Calu3 (cell line): ENCODE measurements at regions not wholly inside any gene's neighbourhood (a gene's known extent, or its start where the extent isn't known, plus 50 kb on each side); places are given as distances from the start of the nearest gene placed in this dataset.

Experiments used
- BruUV-seq: library from RNA; stranded (reverse); fragments of 400-500 nt; replicated peaks from 2 replicates; lab custom pipeline; 2021; lab: Mats Ljungman, UMichigan
- CTCF ChIA-PET: fragments of 300-600 bp; sonication (Branson Sonifier 250); formaldehyde crosslinking; loops from one replicate; lab custom pipeline; 2022; ENCODE audit warnings: antibody characterized with exemption; lab: Charles Lee
- DNase-seq: peaks from one replicate; pipeline ENCODE4 v3.0.0; 2022
- H3K27ac Mint-ChIP-seq: one replicate; pipeline ENCODE4 v1.8.0; 2022; ENCODE audit warnings: mixed read lengths; ENCODE audit not compliant: unreplicated experiment
- H3K27me3 Mint-ChIP-seq: one replicate; pipeline ENCODE4 v1.8.0; 2022; ENCODE audit warnings: mixed read lengths; ENCODE audit not compliant: unreplicated experiment
- H3K36me3 Mint-ChIP-seq: one replicate; pipeline ENCODE4 v1.8.0; 2022; ENCODE audit warnings: mild to moderate bottlenecking, moderate library complexity, mixed read lengths; ENCODE audit not compliant: insufficient read depth, unreplicated experiment
- H3K4me1 Mint-ChIP-seq: one replicate; pipeline ENCODE4 v1.8.0; 2022; ENCODE audit warnings: mild to moderate bottlenecking, low read depth, mixed read lengths; ENCODE audit not compliant: unreplicated experiment
- H3K4me3 Mint-ChIP-seq: one replicate; pipeline ENCODE4 v1.8.0; 2022; ENCODE audit warnings: mild to moderate bottlenecking, low read depth, moderate library complexity, mixed read lengths; ENCODE audit not compliant: unreplicated experiment
- H3K9me3 Mint-ChIP-seq: one replicate; pipeline ENCODE4 v1.8.0; 2022; ENCODE audit warnings: low read depth, mixed read lengths; ENCODE audit not compliant: unreplicated experiment
- intact Hi-C: fragments of 100-400 bp; cut with micrococcal nuclease; formaldehyde crosslinking; loops from one replicate; pipeline ENCODE4 v1.10.0; 2022; ENCODE audit not compliant: unreplicated experiment
- TF ChIP-seq, protein P1 (sequence below): fragments of 200-600 bp; IDR thresholded peaks from one replicate; pipeline ENCODE4 v1.8.0; 2022; ENCODE audit warnings: antibody characterized with exemption; ENCODE audit not compliant: unreplicated experiment

DNA sequence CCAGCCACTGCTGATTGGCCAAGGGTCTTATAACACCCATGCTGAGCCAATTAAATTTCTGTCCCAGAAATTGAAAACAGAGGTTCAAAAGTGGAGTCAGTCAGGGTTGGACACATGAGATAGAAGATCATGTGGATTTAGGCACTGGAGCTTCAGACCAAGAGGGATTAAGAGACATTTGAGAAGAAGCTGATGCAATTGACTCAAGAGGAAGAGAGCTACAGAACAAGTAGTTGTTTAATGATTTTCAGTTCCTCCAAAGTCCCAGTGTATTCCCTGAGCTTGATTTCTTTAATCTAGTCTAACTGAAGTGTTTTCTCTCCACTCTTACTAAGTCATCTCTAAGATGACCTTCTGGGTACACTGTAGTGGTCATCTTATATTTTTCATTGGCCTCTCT, 227.1 kb downstream of the DUSP10 start:
- no TSS peak for BruUV-seq
- no peaks in the 10 kb centered on the region for H3K9me3 Mint-ChIP-seq
- no peaks in the 10 kb centered on the region for H3K4me1 Mint-ChIP-seq
- DNase-seq = no peak
- H3K4me3 Mint-ChIP-seq = no peak overlapping the region
- intact Hi-C loops = no loop called here
- TF ChIP-seq, protein P1, sequence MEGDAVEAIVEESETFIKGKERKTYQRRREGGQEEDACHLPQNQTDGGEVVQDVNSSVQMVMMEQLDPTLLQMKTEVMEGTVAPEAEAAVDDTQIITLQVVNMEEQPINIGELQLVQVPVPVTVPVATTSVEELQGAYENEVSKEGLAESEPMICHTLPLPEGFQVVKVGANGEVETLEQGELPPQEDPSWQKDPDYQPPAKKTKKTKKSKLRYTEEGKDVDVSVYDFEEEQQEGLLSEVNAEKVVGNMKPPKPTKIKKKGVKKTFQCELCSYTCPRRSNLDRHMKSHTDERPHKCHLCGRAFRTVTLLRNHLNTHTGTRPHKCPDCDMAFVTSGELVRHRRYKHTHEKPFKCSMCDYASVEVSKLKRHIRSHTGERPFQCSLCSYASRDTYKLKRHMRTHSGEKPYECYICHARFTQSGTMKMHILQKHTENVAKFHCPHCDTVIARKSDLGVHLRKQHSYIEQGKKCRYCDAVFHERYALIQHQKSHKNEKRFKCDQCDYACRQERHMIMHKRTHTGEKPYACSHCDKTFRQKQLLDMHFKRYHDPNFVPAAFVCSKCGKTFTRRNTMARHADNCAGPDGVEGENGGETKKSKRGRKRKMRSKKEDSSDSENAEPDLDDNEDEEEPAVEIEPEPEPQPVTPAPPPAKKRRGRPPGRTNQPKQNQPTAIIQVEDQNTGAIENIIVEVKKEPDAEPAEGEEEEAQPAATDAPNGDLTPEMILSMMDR = no peak
- H3K27me3 Mint-ChIP-seq = no peaks in the 10 kb centered on the region
- H3K36me3 Mint-ChIP-seq = no peaks in the 10 kb centered on the region
- no peak overlapping the region for H3K27ac Mint-ChIP-seq
- CTCF ChIA-PET = no interaction called here

DNA sequence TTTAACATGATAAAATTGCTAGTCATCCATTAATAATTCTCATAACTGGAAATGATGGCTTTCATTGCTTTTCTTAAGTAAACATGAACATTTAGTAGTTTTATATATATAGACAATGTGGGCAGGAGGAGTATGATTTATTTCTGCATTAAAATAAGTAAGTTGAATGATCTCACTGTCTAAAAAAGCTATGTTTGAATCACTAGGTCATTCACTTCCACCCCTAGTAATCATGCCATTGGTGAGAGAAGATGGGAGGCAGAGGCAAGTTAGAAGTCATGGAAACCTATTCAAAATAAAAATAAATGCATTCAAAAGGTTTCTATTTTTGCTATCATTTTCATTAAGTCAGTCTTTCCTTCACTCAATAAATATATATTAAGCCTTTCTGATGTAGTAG, 226.4 kb downstream of the DUSP10 start:
- DNase-seq = no peak
- H3K27ac Mint-ChIP-seq = no peak overlapping the region
- CTCF ChIA-PET = no interaction called here
- BruUV-seq = no TSS peak
- H3K4me1 Mint-ChIP-seq = no peaks in the 10 kb centered on the region
- H3K4me3 Mint-ChIP-seq = no peak overlapping the region
- no peaks in the 10 kb centered on the region for H3K27me3 Mint-ChIP-seq
- intact Hi-C loops = no loop called here
- no peaks in the 10 kb centered on the region for H3K36me3 Mint-ChIP-seq
- TF ChIP-seq, protein P1 = no peak
- no peaks in the 10 kb centered on the region for H3K9me3 Mint-ChIP-seq

GRCh38 chr1:221517961-221518360, 223.9 kb downstream of the DUSP10 start:
- CTCF ChIA-PET = no interaction called here
- Mint-ChIP-seq H3K9me3 (no peaks in the 10 kb centered on the region), H3K4me1 (no peaks in the 10 kb centered on the region), H3K27me3 (no peaks in the 10 kb centered on the region), H3K36me3 (no peaks in the 10 kb centered on the region), H3K27ac (no peak overlapping the region), H3K4me3 (no peak overlapping the region)
- DNase-seq = no peak
- no TSS peak for BruUV-seq
- TF ChIP-seq, protein P1 = no peak
- intact Hi-C loops = no loop called here

- Mint-ChIP-seq H3K4me1 (no peaks in the 10 kb centered on the region), H3K9me3 (no peaks in the 10 kb centered on the region), H3K36me3 (no peaks in the 10 kb centered on the region), H3K27ac (no peak overlapping the region), H3K27me3 (no peaks in the 10 kb centered on the region), H3K4me3 (no peak overlapping the region)
- intact Hi-C loops = no loop called here
- TF ChIP-seq, protein P1 = no peak
- no peak for DNase-seq
- no TSS peak for BruUV-seq
- CTCF ChIA-PET = no interaction called here
Observed at GRCh38 chr1:221520250-221520649, 221.6 kb downstream of the DUSP10 start.

DNA sequence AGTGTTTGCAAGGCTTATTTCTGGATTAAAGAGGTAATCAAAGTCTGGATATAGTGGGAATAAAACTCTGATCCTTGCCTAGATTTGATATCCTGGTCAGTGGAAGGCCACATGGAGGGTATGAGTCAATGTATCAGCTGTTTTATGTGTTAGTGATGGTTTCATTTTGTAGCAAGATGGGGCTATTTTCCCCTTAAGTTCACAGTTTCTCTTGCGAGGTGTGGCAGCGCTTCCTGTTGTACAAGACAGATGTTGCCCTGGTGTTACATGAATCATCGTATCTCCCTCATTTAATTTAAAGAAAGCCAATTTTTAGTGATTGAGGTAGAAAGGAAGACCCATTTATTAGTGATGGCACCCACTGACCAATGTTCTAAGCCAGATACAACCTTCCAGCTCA, 220.2 kb downstream of the DUSP10 start:
- BruUV-seq = no TSS peak

More for the DNA sequence above, 220.2 kb downstream of the DUSP10 start:
- no peak overlapping the region for H3K27ac Mint-ChIP-seq
- no peaks in the 10 kb centered on the region for H3K27me3 Mint-ChIP-seq
- no peaks in the 10 kb centered on the region for H3K4me1 Mint-ChIP-seq
- peaks cover 3% of the 10 kb centered on the region for H3K9me3 Mint-ChIP-seq
- intact Hi-C loops = no loop called here
- no peak for DNase-seq
- TF ChIP-seq, protein P1 = no peak
- CTCF ChIA-PET = no interaction called here
- H3K4me3 Mint-ChIP-seq = no peak overlapping the region
- no peaks in the 10 kb centered on the region for H3K36me3 Mint-ChIP-seq
